Endothelial cell of umbilical vein (primary cell): ENCODE measurements at regions not wholly inside any gene's neighbourhood (a gene's known extent, or its start where the extent isn't known, plus 50 kb on each side); places are given as distances from the start of the nearest gene placed in this dataset.

Experiments used
- BruUV-seq: library from RNA; stranded (reverse); fragments of 400-500 nt; replicated peaks from 2 replicates; lab custom pipeline; 2021; lab: Mats Ljungman, UMichigan
- CTCF ChIA-PET: fragments of 300-600, 350-600 bp; sonication (Branson Sonifier 250); formaldehyde crosslinking; loops from one replicate; lab custom pipeline; 2021; ENCODE audit warnings: antibody characterized with exemption, inconsistent platforms; lab: Charles Lee
- POLR2A ChIA-PET: fragments of 300-600, 350-600 bp; sonication (Branson Sonifier 250); formaldehyde crosslinking; loops from one replicate; lab custom pipeline; 2021; ENCODE audit warnings: antibody characterized with exemption, inconsistent platforms; lab: Charles Lee
- DNase-seq: peaks from one replicate; pipeline ENCODE4 v3.0.0-alpha.2; 2011; ENCODE audit warnings: low read depth, low spot score
- FAIRE-seq: peaks from 2 replicates; lab custom pipeline; 2011; peaks lifted over from hg19 to GRCh38; lab: Jason Lieb, UNC
- H2AFZ ChIP-seq: 2 replicates; pipeline ENCODE4 v1.6.0; 2012; ENCODE audit warnings: low read depth, low read length, control low read depth, inconsistent platforms
- H3K27ac ChIP-seq: 2 replicates; pipeline ENCODE4 v1.5.1; 2011; ENCODE audit warnings: low read depth, mild to moderate bottlenecking, control low read depth, low read length, moderate library complexity; ENCODE audit not compliant: insufficient read depth
- H3K27me3 ChIP-seq, 2 experiments: 2 replicates each; pipeline versions ENCODE4 v1.6.0 to v1.6.1; 2011; ENCODE audit warnings: low read length in 2 of 2, mixed read lengths in 1 of 2; ENCODE audit not compliant: control insufficient read depth in 2 of 2, insufficient read depth in 2 of 2
- H3K36me3 ChIP-seq, 2 experiments: 2 replicates in 1 of 2; 3 replicates in 1 of 2; pipeline ENCODE4 v1.5.1; 2011; ENCODE audit warnings: low read length in 2 of 2, mild to moderate bottlenecking in 1 of 2, moderate library complexity in 1 of 2; ENCODE audit not compliant: control insufficient read depth in 2 of 2, insufficient read depth in 2 of 2; ENCODE audit errors: extremely low read depth in 1 of 2
- H3K4me1 ChIP-seq: 3 replicates; pipeline ENCODE4 v1.5.1; 2011; ENCODE audit warnings: mild to moderate bottlenecking, low read length; ENCODE audit not compliant: control insufficient read depth, insufficient read depth; ENCODE audit errors: extremely low read depth
- H3K4me2 ChIP-seq: 2 replicates; pipeline ENCODE4 v1.6.1; 2011; ENCODE audit warnings: low read length, control low read depth, mixed read lengths; ENCODE audit not compliant: insufficient read depth
- H3K4me3 ChIP-seq, 3 experiments: fragments of 200-600 bp in 1 of 3; sonication (generic), shearing (Covaris generic) in 1 of 3; replicated peaks in 1 of 3; 2 replicates each; pipeline ENCODE4 v1.5.1; 2011 to 2016; ENCODE audit warnings: control low read depth in 3 of 3, low read length in 3 of 3, mild to moderate bottlenecking in 2 of 3, inconsistent platforms in 1 of 3, low read depth in 1 of 3, moderate library complexity in 1 of 3; ENCODE audit not compliant: insufficient read depth in 1 of 3
- H3K79me2 ChIP-seq: 2 replicates; pipeline ENCODE4 v1.6.0; 2012; ENCODE audit warnings: low read length, inconsistent platforms; ENCODE audit not compliant: control insufficient read depth, insufficient read depth
- H3K9ac ChIP-seq: replicated peaks from 2 replicates; pipeline ENCODE3; 2011; ENCODE audit warnings: low read length, control low read depth; ENCODE audit not compliant: insufficient read depth; ENCODE audit errors: extremely low read depth
- H3K9me1 ChIP-seq: replicated peaks from 3 replicates; pipeline ENCODE4 v1.6.0; 2011; ENCODE audit warnings: mild to moderate bottlenecking, low read length; ENCODE audit not compliant: control insufficient read depth, insufficient read depth; ENCODE audit errors: extremely low read depth
- H3K9me3 ChIP-seq: replicated peaks from 2 replicates; pipeline ENCODE4 v1.5.1; 2012; ENCODE audit warnings: low read length, inconsistent platforms; ENCODE audit not compliant: control insufficient read depth, insufficient read depth
- H4K20me1 ChIP-seq: replicated peaks from 2 replicates; pipeline ENCODE3; 2011; ENCODE audit warnings: mild to moderate bottlenecking, low read length; ENCODE audit not compliant: control insufficient read depth, insufficient read depth; ENCODE audit errors: extremely low read depth
- CTCF ChIP-seq, 2 donors: IDR thresholded peaks; 1 replicate in 1 of 2; 2 replicates in 1 of 2; pipeline ENCODE4 v1.5.1; 2011; ENCODE audit warnings: low read length in 2 of 2, mild to moderate bottlenecking in 2 of 2, moderate library complexity in 2 of 2, control low read depth in 1 of 2, inconsistent platforms in 1 of 2, low read depth in 1 of 2; ENCODE audit not compliant: insufficient read depth in 1 of 2; ENCODE audit errors: extremely low read depth in 1 of 2
- EZH2 ChIP-seq: IDR thresholded peaks from 2 replicates; pipeline ENCODE4 v1.6.1; 2012; ENCODE audit warnings: borderline replicate concordance, low read depth, mild to moderate bottlenecking, moderate library complexity, low read length, inconsistent platforms; ENCODE audit not compliant: severe bottlenecking
- FOS ChIP-seq: IDR thresholded peaks from 2 replicates; pipeline ENCODE4 v1.6.1; 2011; ENCODE audit warnings: mild to moderate bottlenecking, low read length, moderate library complexity, borderline replicate concordance; ENCODE audit not compliant: insufficient read depth
- GATA2 ChIP-seq: IDR thresholded peaks from 2 replicates; pipeline ENCODE4 v1.7.0; 2011; ENCODE audit warnings: low read depth, mild to moderate bottlenecking, moderate library complexity, mixed read lengths, low read length; ENCODE audit not compliant: insufficient read length, insufficient read depth
- JUN ChIP-seq: IDR thresholded peaks from 2 replicates; pipeline ENCODE4 v1.6.1; 2011; ENCODE audit warnings: borderline replicate concordance, low read depth; ENCODE audit not compliant: insufficient read length, insufficient read depth
- MYC ChIP-seq: IDR thresholded peaks from one replicate; pipeline ENCODE4 v1.6.1; 2011; ENCODE audit warnings: mild to moderate bottlenecking, low read depth, low read length
- POLR2A ChIP-seq: IDR thresholded peaks from 2 replicates; pipeline ENCODE4 v1.6.1; 2012; ENCODE audit warnings: low read depth, mild to moderate bottlenecking, control low read depth, low read length
- POLR2AphosphoS5 ChIP-seq: IDR thresholded peaks from 2 replicates; pipeline ENCODE4 v1.6.1; 2012; ENCODE audit warnings: low read depth, mild to moderate bottlenecking, control low read depth, low read length, moderate library complexity; ENCODE audit not compliant: insufficient read depth
- dilution Hi-C: fragments of 300-500 bp; cut with MboI; formaldehyde crosslinking; loops from one replicate; pipeline ENCODE4 v1.15.0; 2019; ENCODE audit warnings: low sequenced_read_pairs; ENCODE audit not compliant: extremely low pct_ligation_motif_present
- intact Hi-C: fragments of 100-400 bp; cut with micrococcal nuclease; formaldehyde crosslinking; loops from one replicate; pipeline ENCODE4 v1.10.0; 2022
- TF ChIP-seq, protein P1 (sequence below): IDR thresholded peaks from 2 replicates; pipeline ENCODE4 v1.6.1; 2011; ENCODE audit not compliant: insufficient read depth, insufficient read length

GRCh38 chrY:15440021-15440695, 915.8 kb downstream of the NLGN4Y start:
- no TSS peak for BruUV-seq

More at GRCh38 chrY:15440021-15440695, 915.8 kb downstream of the NLGN4Y start:
- Histone ChIP-seq H3K9me3 (no peaks in the 10 kb centered on the region), H2AFZ (no peak overlapping the region), H3K4me3 (no peak overlapping the region), H3K79me2 (no peaks in the 10 kb centered on the region), H3K4me1 (no peaks in the 10 kb centered on the region), H3K36me3 (no peaks in the 10 kb centered on the region), H3K27me3 (no peaks in the 10 kb centered on the region), H3K9me1 (no peaks in the 10 kb centered on the region), H3K9ac (no peak overlapping the region), H4K20me1 (no peaks in the 10 kb centered on the region), H3K27ac (no peak overlapping the region), H3K4me2 (no peak overlapping the region)
- CTCF ChIA-PET = no interaction called here
- intact Hi-C loops (no loop called here), dilution Hi-C loops (no loop called here)
- DNase-seq (no peak), FAIRE-seq (no peak)
- TF ChIP-seq POLR2A (no peak), GATA2 (no peak), FOS (no peak), MYC (no peak), EZH2 (no peak), CTCF (IDR thresholded peaks at IDR 0.05; ENCODE audit: extremely low read depth in 1 of 2, insufficient read depth in 1 of 2, low read depth in 1 of 2, low read length in 2 of 2) (no peak), POLR2AphosphoS5 (no peak), JUN (no peak)
- TF ChIP-seq, protein P1, sequence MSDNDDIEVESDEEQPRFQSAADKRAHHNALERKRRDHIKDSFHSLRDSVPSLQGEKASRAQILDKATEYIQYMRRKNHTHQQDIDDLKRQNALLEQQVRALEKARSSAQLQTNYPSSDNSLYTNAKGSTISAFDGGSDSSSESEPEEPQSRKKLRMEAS = no peak
- POLR2A ChIA-PET = no interaction called here
